Tibial nerve (tissue), 3 donors: ENCODE measurements at regions not wholly inside any gene's neighbourhood (a gene's known extent, or its start where the extent isn't known, plus 50 kb on each side); places are given as distances from the start of the nearest gene placed in this dataset.

Experiments
- CTCF ChIP-seq, 5 experiments: fragments of 200-600 bp in 3 of 5; fragments of 450-650 bp in 2 of 5; sonication (generic) in 3 of 5; IDR thresholded peaks; one replicate each; pipeline ENCODE4 v1.5.1; 2016 to 2019; ENCODE audit warnings: antibody characterized with exemption in 5 of 5, mild to moderate bottlenecking in 3 of 5, moderate library complexity in 2 of 5
- POLR2A ChIP-seq, 2 donors: fragments of 450-650 bp; IDR thresholded peaks; one replicate each; pipeline ENCODE4 v1.6.1; 2017; ENCODE audit warnings: antibody characterized with exemption in 2 of 2, mild to moderate bottlenecking in 2 of 2, moderate library complexity in 2 of 2

GRCh38 chr4:129968366-129968765 is 872.4 kb downstream of the C4orf33 start:
- no peak for TF ChIP-seq POLR2A (IDR thresholded peaks at IDR 0.05)
- TF ChIP-seq CTCF (IDR thresholded peaks at IDR 0.05) = no peak
